Liver (tissue), 8 donors: ENCODE measurements at regions not wholly inside any gene's neighbourhood (a gene's known extent, or its start where the extent isn't known, plus 50 kb on each side); places are given as distances from the start of the nearest gene placed in this dataset.

ENCODE experiments used
- DNase-seq: peaks from one replicate; pipeline ENCODE4 v3.0.0-alpha.2; 2017; ENCODE audit warnings: low spot score
- H3K27ac ChIP-seq, 2 donors: one replicate each; pipeline ENCODE4 v1.7.0; 2013; ENCODE audit warnings: inconsistent platforms in 2 of 2, low read length in 2 of 2, control low read depth in 1 of 2, low read depth in 1 of 2, mild to moderate bottlenecking in 1 of 2
- H3K27me3 ChIP-seq, 4 donors: one replicate each; pipeline versions ENCODE4 v1.6.1 to v1.7.0; 2013; ENCODE audit warnings: low read length in 3 of 4, inconsistent platforms in 1 of 4, mild to moderate bottlenecking in 1 of 4, moderate library complexity in 1 of 4; ENCODE audit not compliant: control insufficient read depth in 4 of 4, insufficient read depth in 4 of 4
- H3K36me3 ChIP-seq, 4 donors: one replicate each; pipeline versions ENCODE4 v1.6.1 to v1.7.0; 2013; ENCODE audit warnings: low read length in 3 of 4, mild to moderate bottlenecking in 3 of 4, low read depth in 1 of 4, moderate library complexity in 1 of 4; ENCODE audit not compliant: control insufficient read depth in 4 of 4, insufficient read depth in 3 of 4
- H3K4me1 ChIP-seq, 4 donors: one replicate each; pipeline versions ENCODE4 v1.6.1 to v1.7.0; 2013; ENCODE audit warnings: low read length in 3 of 4, mild to moderate bottlenecking in 3 of 4, moderate library complexity in 1 of 4; ENCODE audit not compliant: control insufficient read depth in 4 of 4, insufficient read depth in 4 of 4
- H3K4me3 ChIP-seq, 3 donors: one replicate each; pipeline versions ENCODE4 v1.6.1 to v1.7.0; 2013; ENCODE audit warnings: low read length in 3 of 3, control low read depth in 1 of 3, low read depth in 1 of 3, mild to moderate bottlenecking in 1 of 3
- H3K9ac ChIP-seq, 2 donors: one replicate each; pipeline ENCODE4 v1.7.0; 2013; ENCODE audit warnings: low read length in 2 of 2, mild to moderate bottlenecking in 2 of 2, moderate library complexity in 2 of 2, control low read depth in 1 of 2, low read depth in 1 of 2
- H3K9me3 ChIP-seq, 4 donors: one replicate each; pipeline versions ENCODE4 v1.6.1 to v1.7.0; 2013; ENCODE audit warnings: low read length in 3 of 4; ENCODE audit not compliant: control insufficient read depth in 4 of 4
- ATF3 ChIP-seq: IDR thresholded peaks from 2 replicates; pipeline ENCODE4 v1.6.1; 2016; ENCODE audit warnings: antibody characterized with exemption
- CTCF ChIP-seq: fragments of 150-350 bp; IDR thresholded peaks from 2 replicates; pipeline ENCODE4 v1.5.1; 2017; ENCODE audit warnings: improper control_type of control experiment, low read depth, low read length; ENCODE audit not compliant: missing input control
- EGR1 ChIP-seq, 2 donors: IDR thresholded peaks; 2 replicates each; pipeline ENCODE4 v1.6.1; 2016 to 2018; ENCODE audit warnings: antibody characterized with exemption in 2 of 2, low read depth in 2 of 2
- FOXA1 ChIP-seq: IDR thresholded peaks from 2 replicates; pipeline ENCODE4 v1.6.1; 2016; ENCODE audit warnings: antibody characterized with exemption
- FOXA2 ChIP-seq: IDR thresholded peaks from 2 replicates; pipeline ENCODE4 v1.6.1; 2016; ENCODE audit warnings: antibody characterized with exemption
- GABPA ChIP-seq, 2 donors: IDR thresholded peaks in 1 of 2; conservative IDR thresholded peaks in 1 of 2; 2 replicates each; pipeline ENCODE4 v1.6.1; 2016; ENCODE audit warnings: antibody characterized with exemption in 2 of 2, mild to moderate bottlenecking in 1 of 2, moderate library complexity in 1 of 2
- HNF4A ChIP-seq, 2 donors: conservative IDR thresholded peaks; 2 replicates each; pipeline ENCODE4 v1.6.1; 2016; ENCODE audit warnings: antibody characterized with exemption in 2 of 2, mild to moderate bottlenecking in 2 of 2
- HNF4G ChIP-seq: IDR thresholded peaks from 2 replicates; pipeline ENCODE4 v1.6.1; 2016; ENCODE audit warnings: antibody characterized with exemption
- JUND ChIP-seq, 2 donors: IDR thresholded peaks; 2 replicates each; pipeline ENCODE4 v1.6.1; 2016; ENCODE audit warnings: antibody characterized with exemption in 2 of 2
- MAX ChIP-seq: IDR thresholded peaks from 2 replicates; pipeline ENCODE4 v1.6.1; 2016; ENCODE audit warnings: antibody characterized with exemption
- REST ChIP-seq: IDR thresholded peaks from 2 replicates; pipeline ENCODE4 v1.6.1; 2016; ENCODE audit warnings: antibody characterized with exemption, mild to moderate bottlenecking
- RXRA ChIP-seq, 2 donors: IDR thresholded peaks; 2 replicates each; pipeline ENCODE4 v1.6.1; 2017 to 2018; ENCODE audit warnings: antibody characterized with exemption in 2 of 2, mild to moderate bottlenecking in 1 of 2
- SP1 ChIP-seq: IDR thresholded peaks from 2 replicates; pipeline ENCODE4 v1.6.1; 2018; ENCODE audit warnings: antibody characterized with exemption, mild to moderate bottlenecking
- TAF1 ChIP-seq: conservative IDR thresholded peaks from 2 replicates; pipeline ENCODE4 v1.6.1; 2016; ENCODE audit warnings: antibody characterized with exemption, mild to moderate bottlenecking
- YY1 ChIP-seq: IDR thresholded peaks from 2 replicates; pipeline ENCODE4 v1.6.1; 2016; ENCODE audit warnings: antibody characterized with exemption, mild to moderate bottlenecking
- ZBTB33 ChIP-seq: IDR thresholded peaks from 2 replicates; pipeline ENCODE4 v1.6.1; 2016; ENCODE audit warnings: antibody characterized with exemption
- WGBS: extraction: QIAGEN DNeasy Blood & Tissue Kit; methylation state at CpG from one replicate; pipeline ENCODE4 v1.1.7; 2013; 5-methylcytosine and 5-hydroxymethylcytosine counted together
- donor health status: healthy.
- donor health status: healthy.
- donor health status: healthy.
- donor health status: healthy.
- donor health status: healthy.

GRCh38 chr2:19673213-19673791, 228.5 kb downstream of the TTC32 start:
- Histone ChIP-seq H3K36me3 (peaks cover 0 to 2% (median 0%) of the 10 kb centered on the region in 4 donors), H3K27me3 (no peaks in the 10 kb centered on the region), H3K9me3 (no peaks in the 10 kb centered on the region), H3K4me1 (no peaks in the 10 kb centered on the region), H3K4me3 (no peak overlapping the region), H3K27ac (no peak overlapping the region), H3K9ac (no peak overlapping the region)
- no peak for TF ChIP-seq HNF4G
- TF ChIP-seq RXRA (IDR thresholded peaks at IDR 0.05) = no peak
- 59% methylated on average over 11 of the region's 11 CpGs for WGBS
- DNase-seq = no peak

GRCh38 chr2:19671916-19672315, 229.9 kb downstream of the TTC32 start:
- H3K27ac ChIP-seq = no peak overlapping the region
- WGBS = 93% methylated on average over 4 of the region's 4 CpGs
- TF ChIP-seq CTCF (no peak), MAX (no peak), JUND (IDR thresholded peaks at IDR 0.05) (no peak), GABPA (IDR thresholded peaks at IDR 0.05 in 1 of 2, conservative IDR thresholded peaks at IDR 0.05 in 1 of 2) (no peak), HNF4A (conservative IDR thresholded peaks at IDR 0.05) (no peak), TAF1 (no peak), YY1 (no peak), RXRA (IDR thresholded peaks at IDR 0.05) (no peak), ATF3 (no peak), SP1 (no peak), ZBTB33 (no peak), FOXA1 (no peak)
- no peaks in the 10 kb centered on the region for H3K27me3 ChIP-seq
- peaks cover 0 to 2% (median 0%) of the 10 kb centered on the region in 4 donors for H3K36me3 ChIP-seq
- no peaks in the 10 kb centered on the region for H3K9me3 ChIP-seq
- no peak overlapping the region for H3K9ac ChIP-seq
- H3K4me3 ChIP-seq = no peak overlapping the region
- no peaks in the 10 kb centered on the region for H3K4me1 ChIP-seq
- no peak for DNase-seq

- Histone ChIP-seq H3K4me1 (no peaks in the 10 kb centered on the region), H3K27ac (no peak overlapping the region), H3K27me3 (no peaks in the 10 kb centered on the region), H3K9ac (no peak overlapping the region), H3K9me3 (no peaks in the 10 kb centered on the region), H3K4me3 (no peak overlapping the region), H3K36me3 (peaks cover 0 to 2% (median 0%) of the 10 kb centered on the region in 4 donors)
- DNase-seq = no peak
- WGBS = 82% methylated on average over 1 of the region's 1 CpG
- TF ChIP-seq TAF1 = no peak
- TF ChIP-seq FOXA2 = no peak
- TF ChIP-seq GABPA (IDR thresholded peaks at IDR 0.05 in 1 of 2, conservative IDR thresholded peaks at IDR 0.05 in 1 of 2) = no peak
- no peak for TF ChIP-seq YY1
- TF ChIP-seq SP1 = no peak
- no peak for TF ChIP-seq REST
- TF ChIP-seq EGR1 (IDR thresholded peaks at IDR 0.05; ENCODE audit: low read depth in 2 of 2) = no peak
- TF ChIP-seq FOXA1 = no peak
- TF ChIP-seq CTCF = no peak
Observed at GRCh38 chr2:19671311-19671710, 230.5 kb downstream of the TTC32 start.
